ENCODE measurements at regions not wholly inside any gene's neighbourhood (a gene's known extent, or its start where the extent isn't known, plus 50 kb on each side); places are given as distances from the start of the nearest gene placed in this dataset.

GRCh38 chr10:109393425-109393824 lies 529.9 kb downstream of the XPNPEP1 start:
- TF ChIP-seq CTCF (IDR thresholded peaks at IDR 0.05) (no peak), POLR2A (IDR thresholded peaks at IDR 0.05) (no peak)

Measured in testis (tissue), 2 donors.